ENCODE measurements at regions not wholly inside any gene's neighbourhood (a gene's known extent, or its start where the extent isn't known, plus 50 kb on each side); places are given as distances from the start of the nearest gene placed in this dataset.

DNA sequence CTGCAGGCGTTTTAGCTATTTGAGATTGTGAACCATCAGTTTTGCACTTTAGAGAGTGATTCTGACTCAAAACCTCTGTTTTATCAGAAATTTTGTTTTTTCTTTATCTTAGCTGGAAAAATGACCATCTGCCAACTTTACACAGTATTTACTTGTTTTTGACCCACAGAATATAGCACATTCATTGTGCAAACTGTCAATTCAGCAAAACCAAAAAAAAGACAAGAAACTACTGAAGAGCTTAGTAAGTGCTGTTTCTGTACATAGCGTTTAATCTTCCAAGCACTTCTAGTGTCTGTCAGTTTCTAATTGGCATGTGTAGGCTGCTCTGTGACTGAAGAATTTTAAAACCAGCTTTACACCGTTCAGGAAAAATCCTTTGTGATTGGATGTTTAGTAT, 76.0 kb upstream of the VANGL1 start:
- TF ChIP-seq TAF1 (IDR thresholded peaks at IDR 0.05; ENCODE audit: low read depth): no peak

DNA sequence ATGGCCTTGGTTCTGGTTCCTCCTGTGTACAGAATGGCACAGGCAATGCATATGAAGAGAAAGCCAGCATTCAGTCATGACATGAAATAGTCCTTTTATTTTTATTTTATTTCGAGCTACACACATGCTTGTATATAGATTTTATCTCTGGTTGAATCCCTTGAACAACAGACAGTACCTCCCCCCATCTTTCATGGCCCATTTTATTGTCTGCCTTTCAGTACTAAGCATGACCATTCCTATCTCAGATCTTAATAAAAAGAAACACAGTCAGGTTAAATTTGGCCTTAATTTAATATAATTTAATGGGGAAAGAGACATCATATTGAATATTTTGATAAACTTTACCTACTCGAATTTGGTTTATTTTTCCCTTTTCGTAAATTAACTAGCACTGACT, 76.4 kb upstream of the VANGL1 start:
- TF ChIP-seq, protein P1, sequence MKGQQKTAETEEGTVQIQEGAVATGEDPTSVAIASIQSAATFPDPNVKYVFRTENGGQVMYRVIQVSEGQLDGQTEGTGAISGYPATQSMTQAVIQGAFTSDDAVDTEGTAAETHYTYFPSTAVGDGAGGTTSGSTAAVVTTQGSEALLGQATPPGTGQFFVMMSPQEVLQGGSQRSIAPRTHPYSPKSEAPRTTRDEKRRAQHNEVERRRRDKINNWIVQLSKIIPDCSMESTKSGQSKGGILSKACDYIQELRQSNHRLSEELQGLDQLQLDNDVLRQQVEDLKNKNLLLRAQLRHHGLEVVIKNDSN (IDR thresholded peaks at IDR 0.05): no peak
- no peak for TF ChIP-seq FOXM1 (IDR thresholded peaks at IDR 0.05; ENCODE audit: borderline replicate concordance, low read depth)
- TF ChIP-seq TAF1 (IDR thresholded peaks at IDR 0.05; ENCODE audit: low read depth): no peak
- no peak for TF ChIP-seq TCF12 (IDR thresholded peaks at IDR 0.05; ENCODE audit: low read depth)
- no peak for TF ChIP-seq TEAD4 (IDR thresholded peaks at IDR 0.05)
- TF ChIP-seq EP300 (IDR thresholded peaks at IDR 0.05; ENCODE audit: borderline replicate concordance): no peak
- TF ChIP-seq CEBPB (IDR thresholded peaks at IDR 0.05): no peak
- TF ChIP-seq, protein P2, sequence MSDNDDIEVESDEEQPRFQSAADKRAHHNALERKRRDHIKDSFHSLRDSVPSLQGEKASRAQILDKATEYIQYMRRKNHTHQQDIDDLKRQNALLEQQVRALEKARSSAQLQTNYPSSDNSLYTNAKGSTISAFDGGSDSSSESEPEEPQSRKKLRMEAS (IDR thresholded peaks at IDR 0.05): no peak
- TF ChIP-seq EGR1 (IDR thresholded peaks at IDR 0.05): no peak
- TF ChIP-seq, protein P3, sequence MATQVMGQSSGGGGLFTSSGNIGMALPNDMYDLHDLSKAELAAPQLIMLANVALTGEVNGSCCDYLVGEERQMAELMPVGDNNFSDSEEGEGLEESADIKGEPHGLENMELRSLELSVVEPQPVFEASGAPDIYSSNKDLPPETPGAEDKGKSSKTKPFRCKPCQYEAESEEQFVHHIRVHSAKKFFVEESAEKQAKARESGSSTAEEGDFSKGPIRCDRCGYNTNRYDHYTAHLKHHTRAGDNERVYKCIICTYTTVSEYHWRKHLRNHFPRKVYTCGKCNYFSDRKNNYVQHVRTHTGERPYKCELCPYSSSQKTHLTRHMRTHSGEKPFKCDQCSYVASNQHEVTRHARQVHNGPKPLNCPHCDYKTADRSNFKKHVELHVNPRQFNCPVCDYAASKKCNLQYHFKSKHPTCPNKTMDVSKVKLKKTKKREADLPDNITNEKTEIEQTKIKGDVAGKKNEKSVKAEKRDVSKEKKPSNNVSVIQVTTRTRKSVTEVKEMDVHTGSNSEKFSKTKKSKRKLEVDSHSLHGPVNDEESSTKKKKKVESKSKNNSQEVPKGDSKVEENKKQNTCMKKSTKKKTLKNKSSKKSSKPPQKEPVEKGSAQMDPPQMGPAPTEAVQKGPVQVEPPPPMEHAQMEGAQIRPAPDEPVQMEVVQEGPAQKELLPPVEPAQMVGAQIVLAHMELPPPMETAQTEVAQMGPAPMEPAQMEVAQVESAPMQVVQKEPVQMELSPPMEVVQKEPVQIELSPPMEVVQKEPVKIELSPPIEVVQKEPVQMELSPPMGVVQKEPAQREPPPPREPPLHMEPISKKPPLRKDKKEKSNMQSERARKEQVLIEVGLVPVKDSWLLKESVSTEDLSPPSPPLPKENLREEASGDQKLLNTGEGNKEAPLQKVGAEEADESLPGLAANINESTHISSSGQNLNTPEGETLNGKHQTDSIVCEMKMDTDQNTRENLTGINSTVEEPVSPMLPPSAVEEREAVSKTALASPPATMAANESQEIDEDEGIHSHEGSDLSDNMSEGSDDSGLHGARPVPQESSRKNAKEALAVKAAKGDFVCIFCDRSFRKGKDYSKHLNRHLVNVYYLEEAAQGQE (IDR thresholded peaks at IDR 0.05; ENCODE audit: low read depth): no peak
- TF ChIP-seq YY1 (IDR thresholded peaks at IDR 0.05; ENCODE audit: low read depth): no peak
- TF ChIP-seq ZBTB7A (IDR thresholded peaks at IDR 0.05; ENCODE audit: low read depth): no peak

DNA sequence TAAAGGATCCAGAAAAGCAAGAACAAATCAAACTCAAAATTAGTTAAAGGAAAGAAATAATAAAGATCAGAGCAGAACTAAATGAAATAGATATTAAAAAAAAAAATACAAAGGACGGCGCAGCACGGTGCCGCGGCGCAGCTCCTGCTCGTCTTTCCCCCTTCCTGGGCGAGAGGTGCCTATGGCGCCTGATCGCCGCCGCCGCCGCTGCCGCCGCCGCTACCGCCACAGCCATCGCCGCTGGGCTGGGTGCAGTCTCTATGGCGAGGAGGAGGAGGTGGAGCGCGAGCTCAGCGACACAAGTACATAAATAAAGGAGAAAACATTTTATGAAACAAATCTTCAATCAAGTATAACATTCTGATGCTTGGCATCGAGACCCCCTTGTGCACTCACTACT, 77.6 kb upstream of the VANGL1 start:
- TF ChIP-seq NFIC (IDR thresholded peaks at IDR 0.05): no peak
- no peak for TF ChIP-seq TCF12 (IDR thresholded peaks at IDR 0.05; ENCODE audit: low read depth)
- TF ChIP-seq, protein P2 (IDR thresholded peaks at IDR 0.05): no peak
- TF ChIP-seq CEBPB (IDR thresholded peaks at IDR 0.05): no peak
- no peak for TF ChIP-seq EP300 (IDR thresholded peaks at IDR 0.05; ENCODE audit: borderline replicate concordance)
- TF ChIP-seq, protein P1 (IDR thresholded peaks at IDR 0.05): no peak
- no peak for TF ChIP-seq TEAD4 (IDR thresholded peaks at IDR 0.05)
- TF ChIP-seq, protein P3 (IDR thresholded peaks at IDR 0.05; ENCODE audit: low read depth): no peak
- TF ChIP-seq CREB1 (IDR thresholded peaks at IDR 0.05; ENCODE audit: low read depth): no peak
- TF ChIP-seq RAD21 (IDR thresholded peaks at IDR 0.05; ENCODE audit: low read depth): no peak
- no peak for TF ChIP-seq EGR1 (IDR thresholded peaks at IDR 0.05)
- no peak for TF ChIP-seq TAF1 (IDR thresholded peaks at IDR 0.05; ENCODE audit: low read depth)
- TF ChIP-seq FOXM1 (IDR thresholded peaks at IDR 0.05; ENCODE audit: borderline replicate concordance, low read depth): no peak
- TF ChIP-seq YY1 (IDR thresholded peaks at IDR 0.05; ENCODE audit: low read depth): no peak
- no peak for TF ChIP-seq ZBTB7A (IDR thresholded peaks at IDR 0.05; ENCODE audit: low read depth)

DNA sequence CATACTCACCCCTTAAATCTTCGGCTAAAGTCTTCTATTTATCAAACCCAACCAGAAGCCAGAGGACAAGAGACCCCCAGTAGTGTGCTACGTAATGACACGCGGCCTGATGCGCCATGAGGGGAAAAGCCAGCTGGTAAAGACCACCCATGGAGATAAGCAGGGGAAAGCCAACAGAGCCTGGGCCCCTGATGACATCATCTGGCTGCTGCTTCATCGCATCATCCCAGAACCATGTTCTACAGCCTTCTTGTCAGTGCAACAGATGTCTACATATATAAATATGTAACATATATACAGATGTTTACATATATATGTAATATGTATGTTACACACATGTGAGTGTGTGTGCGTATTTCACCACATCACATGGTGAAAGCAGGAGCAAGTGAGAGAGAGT, 81.7 kb upstream of the VANGL1 start:
- TF ChIP-seq RAD21 (IDR thresholded peaks at IDR 0.05; ENCODE audit: low read depth) (no peak), ZBTB7A (IDR thresholded peaks at IDR 0.05; ENCODE audit: low read depth) (no peak), FOXM1 (IDR thresholded peaks at IDR 0.05; ENCODE audit: borderline replicate concordance, low read depth) (no peak), TEAD4 (IDR thresholded peaks at IDR 0.05) (no peak), TCF12 (IDR thresholded peaks at IDR 0.05; ENCODE audit: low read depth) (no peak)
- TF ChIP-seq, protein P3 (IDR thresholded peaks at IDR 0.05; ENCODE audit: low read depth): no peak

DNA sequence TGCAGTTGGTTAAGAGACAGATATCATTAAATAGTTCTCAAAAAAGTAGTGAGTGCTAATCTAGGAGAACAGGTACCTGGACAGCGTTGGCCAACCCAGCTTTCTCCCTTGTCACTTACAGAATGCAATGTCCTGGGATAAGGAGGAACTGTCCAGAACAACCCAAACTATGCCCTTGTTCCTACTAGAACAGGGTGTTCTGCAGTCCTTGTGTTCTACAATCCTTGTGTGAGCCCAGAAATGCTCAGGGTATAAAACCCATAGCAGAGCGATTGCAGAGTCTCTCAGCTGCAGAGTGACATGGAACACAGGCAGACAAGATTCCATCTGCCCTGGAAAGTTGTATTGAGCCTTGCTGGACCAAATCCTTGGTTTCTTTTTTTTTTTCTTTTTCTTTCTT, 83.5 kb upstream of the VANGL1 start:
- TF ChIP-seq EGR1 (IDR thresholded peaks at IDR 0.05) (no peak), TCF12 (IDR thresholded peaks at IDR 0.05; ENCODE audit: low read depth) (no peak), TEAD4 (IDR thresholded peaks at IDR 0.05) (no peak), RAD21 (IDR thresholded peaks at IDR 0.05; ENCODE audit: low read depth) (no peak), CREB1 (IDR thresholded peaks at IDR 0.05; ENCODE audit: low read depth) (no peak), CEBPB (IDR thresholded peaks at IDR 0.05) (no peak), YY1 (IDR thresholded peaks at IDR 0.05; ENCODE audit: low read depth) (no peak), NFIC (IDR thresholded peaks at IDR 0.05) (no peak)
- TF ChIP-seq, protein P2 (IDR thresholded peaks at IDR 0.05): no peak
- TF ChIP-seq, protein P3 (IDR thresholded peaks at IDR 0.05; ENCODE audit: low read depth): no peak
